ENCODE measurements at regions not wholly inside any gene's neighbourhood (a gene's known extent, or its start where the extent isn't known, plus 50 kb on each side); places are given as distances from the start of the nearest gene placed in this dataset.

- H3K9me3 Mint-ChIP-seq (ENCODE audit: low read depth) = peaks cover 2% of the 10 kb centered on the region
- no peak for DNase-seq (ENCODE audit: low spot score)
- no peak overlapping the region for H3K27ac Mint-ChIP-seq (ENCODE audit: unreplicated experiment)
Measured at GRCh38 chr5:166436872-166437271, 1854.6 kb upstream of the WWC1 start.

GRCh38 chr5:166486348-166486747, 1805.1 kb upstream of the WWC1 start:
- Mint-ChIP-seq H3K4me1 (ENCODE audit: low read depth) (no peaks in the 10 kb centered on the region), H3K27ac (ENCODE audit: unreplicated experiment) (no peak overlapping the region), H3K36me3 (ENCODE audit: low read depth) (no peaks in the 10 kb centered on the region), H3K27me3 (ENCODE audit: low read depth) (no peaks in the 10 kb centered on the region), H3K9me3 (ENCODE audit: low read depth) (peaks cover 26% of the 10 kb centered on the region), H3K4me3 (ENCODE audit: unreplicated experiment) (no peak overlapping the region)
- DNase-seq (ENCODE audit: low spot score) = no peak
- TF ChIP-seq, protein P1, sequence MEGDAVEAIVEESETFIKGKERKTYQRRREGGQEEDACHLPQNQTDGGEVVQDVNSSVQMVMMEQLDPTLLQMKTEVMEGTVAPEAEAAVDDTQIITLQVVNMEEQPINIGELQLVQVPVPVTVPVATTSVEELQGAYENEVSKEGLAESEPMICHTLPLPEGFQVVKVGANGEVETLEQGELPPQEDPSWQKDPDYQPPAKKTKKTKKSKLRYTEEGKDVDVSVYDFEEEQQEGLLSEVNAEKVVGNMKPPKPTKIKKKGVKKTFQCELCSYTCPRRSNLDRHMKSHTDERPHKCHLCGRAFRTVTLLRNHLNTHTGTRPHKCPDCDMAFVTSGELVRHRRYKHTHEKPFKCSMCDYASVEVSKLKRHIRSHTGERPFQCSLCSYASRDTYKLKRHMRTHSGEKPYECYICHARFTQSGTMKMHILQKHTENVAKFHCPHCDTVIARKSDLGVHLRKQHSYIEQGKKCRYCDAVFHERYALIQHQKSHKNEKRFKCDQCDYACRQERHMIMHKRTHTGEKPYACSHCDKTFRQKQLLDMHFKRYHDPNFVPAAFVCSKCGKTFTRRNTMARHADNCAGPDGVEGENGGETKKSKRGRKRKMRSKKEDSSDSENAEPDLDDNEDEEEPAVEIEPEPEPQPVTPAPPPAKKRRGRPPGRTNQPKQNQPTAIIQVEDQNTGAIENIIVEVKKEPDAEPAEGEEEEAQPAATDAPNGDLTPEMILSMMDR (IDR thresholded peaks at IDR 0.05) = no peak

More at GRCh38 chr5:166436872-166437271, 1854.6 kb upstream of the WWC1 start:
- Mint-ChIP-seq H3K36me3 (ENCODE audit: low read depth) (no peaks in the 10 kb centered on the region), H3K4me3 (ENCODE audit: unreplicated experiment) (no peak overlapping the region), H3K4me1 (ENCODE audit: low read depth) (peaks cover 5% of the 10 kb centered on the region), H3K27me3 (ENCODE audit: low read depth) (no peaks in the 10 kb centered on the region)
- TF ChIP-seq, protein P1 (IDR thresholded peaks at IDR 0.05) = no peak

GRCh38 chr5:166488560-166488959, 1802.9 kb upstream of the WWC1 start:
- Mint-ChIP-seq H3K9me3 (ENCODE audit: low read depth) (peaks cover 13% of the 10 kb centered on the region), H3K36me3 (ENCODE audit: low read depth) (no peaks in the 10 kb centered on the region), H3K27ac (ENCODE audit: unreplicated experiment) (no peak overlapping the region), H3K27me3 (ENCODE audit: low read depth) (no peaks in the 10 kb centered on the region), H3K4me1 (ENCODE audit: low read depth) (no peaks in the 10 kb centered on the region), H3K4me3 (ENCODE audit: unreplicated experiment) (no peak overlapping the region)
- TF ChIP-seq, protein P1 (IDR thresholded peaks at IDR 0.05) = no peak
- no peak for DNase-seq (ENCODE audit: low spot score)

DNA sequence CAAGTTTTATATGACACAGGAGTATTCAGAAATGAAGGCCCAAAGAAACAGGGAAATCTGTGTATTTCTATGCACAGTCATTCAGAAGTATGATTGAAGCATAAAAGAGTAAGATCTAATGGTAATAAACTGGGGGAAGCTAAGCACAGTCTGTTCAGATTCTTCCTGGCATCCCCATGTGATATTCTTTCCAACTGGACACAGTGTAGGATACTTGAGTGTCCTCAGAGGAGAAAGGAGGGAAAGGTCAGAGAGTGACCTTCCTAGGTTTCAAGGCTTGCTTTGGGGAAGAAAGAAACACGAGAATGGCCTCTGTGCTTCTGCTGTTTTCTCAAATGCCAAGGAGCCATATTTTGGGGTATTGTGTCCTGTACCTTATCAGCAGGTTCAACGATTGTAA, 1798.4 kb upstream of the WWC1 start:
- no peaks in the 10 kb centered on the region for H3K27me3 Mint-ChIP-seq (ENCODE audit: low read depth)
- no peak overlapping the region for H3K27ac Mint-ChIP-seq (ENCODE audit: unreplicated experiment)
- peaks cover 3% of the 10 kb centered on the region for H3K9me3 Mint-ChIP-seq (ENCODE audit: low read depth)
- DNase-seq (ENCODE audit: low spot score) = no peak
- no peaks in the 10 kb centered on the region for H3K4me1 Mint-ChIP-seq (ENCODE audit: low read depth)
- TF ChIP-seq, protein P1 (IDR thresholded peaks at IDR 0.05) = no peak
- H3K4me3 Mint-ChIP-seq (ENCODE audit: unreplicated experiment) = no peak overlapping the region
- H3K36me3 Mint-ChIP-seq (ENCODE audit: low read depth) = no peaks in the 10 kb centered on the region

GRCh38 chr5:166493612-166494011, 1797.8 kb upstream of the WWC1 start:
- no peak for DNase-seq (ENCODE audit: low spot score)
- TF ChIP-seq, protein P1 (IDR thresholded peaks at IDR 0.05) = no peak

More at GRCh38 chr5:166493612-166494011, 1797.8 kb upstream of the WWC1 start:
- H3K4me3 Mint-ChIP-seq (ENCODE audit: unreplicated experiment) = no peak overlapping the region
- no peaks in the 10 kb centered on the region for H3K36me3 Mint-ChIP-seq (ENCODE audit: low read depth)
- no peaks in the 10 kb centered on the region for H3K27me3 Mint-ChIP-seq (ENCODE audit: low read depth)
- H3K4me1 Mint-ChIP-seq (ENCODE audit: low read depth) = no peaks in the 10 kb centered on the region
- H3K9me3 Mint-ChIP-seq (ENCODE audit: low read depth) = peaks cover 3% of the 10 kb centered on the region
- no peak overlapping the region for H3K27ac Mint-ChIP-seq (ENCODE audit: unreplicated experiment)
